NCI-H510A treated with DMSO at 0.1 percent for 48 hours (cell line): ENCODE measurements at regions not wholly inside any gene's neighbourhood (a gene's known extent, or its start where the extent isn't known, plus 50 kb on each side); places are given as distances from the start of the nearest gene placed in this dataset.
A peak's percentile ranks its signal among the peaks of the same experiment; 100 is the strongest.
"Not testable (repeated sequence)": the region's sequence is repeated elsewhere in the genome, so short reads cannot be mapped to it uniquely, and the experiment has no call there.

Experiments used
- DNase-seq: peaks from one replicate; lab custom pipeline; 2025; lab: John Stamatoyannopoulos, UW

- no peak for DNase-seq
These were observed 261.5 kb downstream of the TLE1 start for GRCh38 chr9:81427870-81428269.

GRCh38 chr9:81424431-81424830 is 264.9 kb downstream of the TLE1 start:
- DNase-seq: no peak

GRCh38 chr9:81423589-81424326 is 265.6 kb downstream of the TLE1 start:
- DNase-seq: no peak

GRCh38 chr9:81421090-81421489 is 268.3 kb downstream of the TLE1 start:
- DNase-seq: not testable (repeated sequence)

GRCh38 chr9:81420024-81420423 is 269.3 kb downstream of the TLE1 start:
- no peak for DNase-seq

- no peak for DNase-seq
These were observed 271.4 kb downstream of the TLE1 start for GRCh38 chr9:81417941-81418340.

GRCh38 chr9:81417299-81417675 is 272.1 kb downstream of the TLE1 start:
- DNase-seq: no peak

GRCh38 chr9:81416476-81417298 is 272.7 kb downstream of the TLE1 start:
- peak; percentile 16 for DNase-seq

GRCh38 chr9:81414836-81415235 is 274.5 kb downstream of the TLE1 start:
- DNase-seq: no peak

- no peak for DNase-seq
These were observed 277.4 kb downstream of the TLE1 start for GRCh38 chr9:81411961-81412360.

GRCh38 chr9:81410201-81410600 is 279.1 kb downstream of the TLE1 start:
- no peak for DNase-seq

GRCh38 chr9:81408951-81409350 is 280.4 kb downstream of the TLE1 start:
- no peak for DNase-seq

- no peak for DNase-seq
These were observed 284.3 kb downstream of the TLE1 start for GRCh38 chr9:81404931-81405598.

- no peak for DNase-seq
These were observed 291.6 kb downstream of the TLE1 start for GRCh38 chr9:81397481-81398381.

GRCh38 chr9:81396528-81396927 is 292.8 kb downstream of the TLE1 start:
- DNase-seq: no peak

GRCh38 chr9:81395676-81396054 is 293.7 kb downstream of the TLE1 start:
- no peak for DNase-seq

GRCh38 chr9:81394881-81395675 is 294.3 kb downstream of the TLE1 start:
- no peak for DNase-seq

- DNase-seq: no peak
These were observed 295.1 kb downstream of the TLE1 start for GRCh38 chr9:81393985-81394811.

GRCh38 chr9:81391457-81391825 is 297.9 kb downstream of the TLE1 start:
- DNase-seq: no peak

- DNase-seq: peak; percentile 5
These were observed 298.4 kb downstream of the TLE1 start for GRCh38 chr9:81390792-81391456.
